Panc1 (cell line): ENCODE measurements at regions not wholly inside any gene's neighbourhood (a gene's known extent, or its start where the extent isn't known, plus 50 kb on each side); places are given as distances from the start of the nearest gene placed in this dataset.

Experiments
- CTCF ChIP-seq: fragments of 450-650 bp; IDR thresholded peaks from 2 replicates; pipeline ENCODE4 v1.5.1; 2017; ENCODE audit warnings: mild to moderate bottlenecking
- POLR2AphosphoS5 ChIP-seq: IDR thresholded peaks from 2 replicates; pipeline ENCODE4 v1.6.1; 2012; ENCODE audit warnings: mild to moderate bottlenecking, low read depth, low read length, moderate library complexity
- REST ChIP-seq, 2 experiments: IDR thresholded peaks; 2 replicates each; pipeline ENCODE4 v1.6.1; 2011 to 2012; ENCODE audit warnings: low read depth in 2 of 2, control low read depth in 1 of 2, low read length in 1 of 2, mild to moderate bottlenecking in 1 of 2, moderate library complexity in 1 of 2; ENCODE audit not compliant: insufficient read depth in 1 of 2
- SIN3A ChIP-seq: IDR thresholded peaks from 2 replicates; pipeline ENCODE4 v1.6.1; 2012; ENCODE audit warnings: low read depth, mild to moderate bottlenecking, low read length, moderate library complexity, borderline replicate concordance; ENCODE audit not compliant: insufficient read depth

GRCh38 chr12:46491548-46491947 lies 119.0 kb upstream of the SLC38A2 start:
- no peak for TF ChIP-seq CTCF
- no peak for TF ChIP-seq POLR2AphosphoS5
- no peak for TF ChIP-seq SIN3A
- no peak for TF ChIP-seq REST (IDR thresholded peaks at IDR 0.05; ENCODE audit: insufficient read depth in 1 of 2, low read depth in 2 of 2, low read length in 1 of 2)
